GM23338 (cell line): ENCODE measurements at regions not wholly inside any gene's neighbourhood (a gene's known extent, or its start where the extent isn't known, plus 50 kb on each side); places are given as distances from the start of the nearest gene placed in this dataset.

Source experiments
- ATAC-seq: fragments of 200-7000 bp; cut with Tn5 transposase; 3 replicates; pipeline ENCODE4 v1.9.1; 2020
- DNase-seq: peaks from one replicate; pipeline ENCODE4 v3.0.0-alpha.2; 2015; ENCODE audit warnings: low spot score
- H2AFZ ChIP-seq: fragments of 200-600 bp; sonication (generic); 2 replicates; pipeline ENCODE4 v1.8.0; 2016; ENCODE audit warnings: antibody characterized with exemption, mild to moderate bottlenecking, moderate library complexity
- H3F3A ChIP-seq: fragments of 200-600 bp; sonication (generic); replicated peaks from 2 replicates; pipeline ENCODE4 v1.8.0; 2017; ENCODE audit warnings: antibody characterized with exemption, mixed run types, low read depth
- H3K27ac ChIP-seq: fragments of 200-600 bp; sonication (generic); 2 replicates; pipeline ENCODE4 v1.6.1; 2016; ENCODE audit warnings: low read depth
- H3K27me3 ChIP-seq: fragments of 200-600 bp; sonication (generic); 2 replicates; pipeline ENCODE4 v1.8.0; 2016; ENCODE audit warnings: mild to moderate bottlenecking, mixed run types, moderate library complexity; ENCODE audit not compliant: insufficient read depth
- H3K36me3 ChIP-seq: fragments of 200-600 bp; sonication (generic); 2 replicates; pipeline ENCODE4 v1.8.0; 2016; ENCODE audit warnings: mild to moderate bottlenecking; ENCODE audit not compliant: insufficient read depth
- H3K4me1 ChIP-seq: fragments of 200-600 bp; sonication (generic); 2 replicates; pipeline ENCODE4 v1.8.0; 2016; ENCODE audit warnings: mild to moderate bottlenecking, moderate library complexity; ENCODE audit not compliant: insufficient read depth
- H3K4me2 ChIP-seq: fragments of 200-600 bp; sonication (generic); 2 replicates; pipeline ENCODE4 v1.7.1; 2017; ENCODE audit warnings: mixed run types
- H3K4me3 ChIP-seq: fragments of 200-600 bp; sonication (generic); 2 replicates; pipeline ENCODE4 v1.6.1; 2016; ENCODE audit warnings: mixed run types
- H3K79me2 ChIP-seq: fragments of 200-600 bp; sonication (generic); replicated peaks from 2 replicates; pipeline ENCODE4 v1.8.0; 2017; ENCODE audit warnings: mild to moderate bottlenecking; ENCODE audit not compliant: insufficient read depth
- H3K9me2 ChIP-seq: fragments of 200-600 bp; sonication (generic); 2 replicates; pipeline ENCODE4 v1.8.0; 2017; ENCODE audit not compliant: insufficient read depth
- H4K20me1 ChIP-seq: fragments of 200-600 bp; sonication (generic); replicated peaks from 2 replicates; pipeline ENCODE4 v1.8.0; 2017; ENCODE audit warnings: mild to moderate bottlenecking; ENCODE audit not compliant: insufficient read depth
- H3K27ac Mint-ChIP-seq: 2 replicates; pipeline ENCODE4 v1.8.0; 2020; ENCODE audit warnings: inconsistent platforms, mild to moderate bottlenecking, moderate library complexity, mixed read lengths
- H3K27me3 Mint-ChIP-seq: 3 replicates; pipeline ENCODE4 v1.8.0; 2022; ENCODE audit warnings: low read depth, mild to moderate bottlenecking, moderate library complexity, mixed read lengths, inconsistent platforms; ENCODE audit not compliant: insufficient read depth, poor library complexity
- H3K36me3 Mint-ChIP-seq: 3 replicates; pipeline ENCODE4 v1.8.0; 2021; ENCODE audit warnings: low read depth, mild to moderate bottlenecking, inconsistent platforms, moderate library complexity, mixed read lengths
- H3K4me1 Mint-ChIP-seq: 3 replicates; pipeline ENCODE4 v1.8.0; 2020; ENCODE audit warnings: mild to moderate bottlenecking, inconsistent platforms, mixed read lengths
- H3K4me3 Mint-ChIP-seq: 3 replicates; pipeline ENCODE4 v1.8.0; 2021; ENCODE audit warnings: moderate library complexity, mild to moderate bottlenecking, inconsistent platforms, mixed read lengths
- H3K9me3 Mint-ChIP-seq: 3 replicates; pipeline ENCODE4 v1.8.0; 2020; ENCODE audit warnings: moderate library complexity, mild to moderate bottlenecking, inconsistent platforms, mixed read lengths
- CREB1 ChIP-seq: fragments of 250-450 bp; sonication (Bioruptor Pico); IDR thresholded peaks from 2 replicates; pipeline ENCODE4 v1.5.0; 2020; ENCODE audit warnings: low read depth, mild to moderate bottlenecking, moderate library complexity
- CTCF ChIP-seq, 2 experiments: fragments of 200-600 bp in 1 of 2; sonication (generic) in 1 of 2; conservative IDR thresholded peaks; 2 replicates each; pipeline versions ENCODE4 v1.5.1 to v1.6.1; 2016 to 2017; ENCODE audit warnings: antibody characterized with exemption in 2 of 2, low read depth in 2 of 2, mild to moderate bottlenecking in 2 of 2, moderate library complexity in 1 of 2
- ETS1 ChIP-seq: IDR thresholded peaks from 2 replicates; pipeline ENCODE4 v1.6.1; 2016; ENCODE audit warnings: antibody characterized with exemption
- EZH2 ChIP-seq: fragments of 200-600 bp; sonication (generic); IDR thresholded peaks from one replicate; pipeline ENCODE4 v1.8.0; 2017; ENCODE audit warnings: antibody characterized with exemption, mild to moderate bottlenecking, low read depth; ENCODE audit not compliant: unreplicated experiment
- EZH2phosphoT487 ChIP-seq: fragments of 200-600 bp; sonication (generic); IDR thresholded peaks from one replicate; pipeline ENCODE4 v1.8.1; 2018; ENCODE audit warnings: antibody characterized with exemption; ENCODE audit not compliant: unreplicated experiment
- JUNB ChIP-seq: IDR thresholded peaks from one replicate; pipeline ENCODE4 v1.6.1; 2016; ENCODE audit warnings: antibody characterized with exemption; ENCODE audit not compliant: unreplicated experiment
- NANOG ChIP-seq: IDR thresholded peaks from 2 replicates; pipeline ENCODE4 v1.6.1; 2016; ENCODE audit warnings: antibody characterized with exemption, borderline replicate concordance
- POLR2AphosphoS5 ChIP-seq: IDR thresholded peaks from 2 replicates; pipeline ENCODE4 v1.6.1; 2016; ENCODE audit warnings: antibody characterized with exemption, low read depth
- REST ChIP-seq: IDR thresholded peaks from one replicate; pipeline ENCODE4 v1.6.1; 2018; ENCODE audit warnings: antibody characterized with exemption; ENCODE audit not compliant: unreplicated experiment
- STAT1 ChIP-seq: IDR thresholded peaks from one replicate; pipeline ENCODE4 v1.6.1; 2016; ENCODE audit warnings: antibody characterized with exemption; ENCODE audit not compliant: unreplicated experiment
- ZNF114 ChIP-seq: fragments of 250-450 bp; sonication (Bioruptor Pico); IDR thresholded peaks from 2 replicates; pipeline ENCODE4 v1.5.0; 2020; ENCODE audit warnings: mild to moderate bottlenecking, moderate library complexity
- ZNF331 ChIP-seq: fragments of 250-450 bp; sonication (Bioruptor Pico); IDR thresholded peaks from 2 replicates; pipeline ENCODE4 v1.5.0; 2020; ENCODE audit warnings: low read depth, mild to moderate bottlenecking, moderate library complexity
- ZNF462 ChIP-seq: fragments of 250-450 bp; sonication (Bioruptor Pico); IDR thresholded peaks from 2 replicates; pipeline ENCODE4 v1.5.0; 2020; ENCODE audit warnings: mild to moderate bottlenecking, moderate library complexity

GRCh38 chr5:89353837-89354551, 471.0 kb upstream of the MEF2C start:
- Histone ChIP-seq H2AFZ (no peak overlapping the region), H3K36me3 (no peaks in the 10 kb centered on the region), H3K27ac (no peak overlapping the region), H3K4me1 (no peaks in the 10 kb centered on the region), H3K4me3 (no peak overlapping the region), H3K27me3 (no peaks in the 10 kb centered on the region), H3F3A (no peaks in the 10 kb centered on the region), H3K4me2 (no peak overlapping the region), H3K79me2 (no peaks in the 10 kb centered on the region), H3K9me2 (no peaks in the 10 kb centered on the region), H4K20me1 (no peaks in the 10 kb centered on the region)
- DNase-seq = peak; percentile 9
- no peak for ATAC-seq
- no peaks in the 10 kb centered on the region for H3K36me3 Mint-ChIP-seq
- H3K9me3 Mint-ChIP-seq = no peaks in the 10 kb centered on the region
- no peaks in the 10 kb centered on the region for H3K27me3 Mint-ChIP-seq
- H3K27ac Mint-ChIP-seq = no peak overlapping the region
- H3K4me3 Mint-ChIP-seq = no peak overlapping the region
- TF ChIP-seq CREB1 (CRISPR knock-in tag) = no peak
- TF ChIP-seq ZNF114 = no peak
- TF ChIP-seq REST = no peak
- TF ChIP-seq ZNF331 (CRISPR knock-in tag) = no peak
- TF ChIP-seq CTCF (conservative IDR thresholded peaks at IDR 0.05; ENCODE audit: low read depth in 2 of 2) = no peak
- no peak for TF ChIP-seq POLR2AphosphoS5
- no peak for TF ChIP-seq NANOG
- TF ChIP-seq EZH2phosphoT487 = no peak
- no peak for TF ChIP-seq JUNB
- no peak for TF ChIP-seq STAT1
- no peak for TF ChIP-seq EZH2
- TF ChIP-seq ETS1 = no peak
- no peak for TF ChIP-seq ZNF462 (CRISPR knock-in tag)
- peaks cover 6% of the 10 kb centered on the region; the same call in 2 of the 3 replicates for H3K4me1 Mint-ChIP-seq
